ENCODE measurements at regions not wholly inside any gene's neighbourhood (a gene's known extent, or its start where the extent isn't known, plus 50 kb on each side); places are given as distances from the start of the nearest gene placed in this dataset.

GRCh38 chr9:108665521-108666239 lies 190.1 kb downstream of the ACTL7B start:
- Histone ChIP-seq H3K27me3 (ENCODE audit: control insufficient read depth in 3 of 3, insufficient read depth in 3 of 3, low read length in 2 of 3) (no peaks in the 10 kb centered on the region), H3K9ac (ENCODE audit: insufficient read depth in 1 of 2, low read length in 2 of 2) (no peak overlapping the region), H3K9me3 (ENCODE audit: control insufficient read depth in 4 of 4, insufficient read depth in 3 of 4, low read length in 3 of 4) (peaks cover 0 to 4% (median 2%) of the 10 kb centered on the region in 4 donors), H3K27ac (ENCODE audit: low read depth in 1 of 2, low read length in 1 of 2) (no peak overlapping the region), H3K36me3 (ENCODE audit: control insufficient read depth in 4 of 4, insufficient read depth in 4 of 4, low read length in 4 of 4) (no peaks in the 10 kb centered on the region), H3K4me3 (no peak overlapping the region), H3K4me1 (ENCODE audit: control insufficient read depth in 5 of 5, insufficient read depth in 5 of 5, low read length in 5 of 5) (peaks cover 0 to 3% (median 0%) of the 10 kb centered on the region in 5 donors)
- no peak for ATAC-seq (ENCODE audit: insufficient read depth, low FRiP score)
- WGBS, 2 donors = 63 to 79% methylated on average over 4 of the region's 4 CpGs
- no peak for DNase-seq
- no peak for TF ChIP-seq CTCF (IDR thresholded peaks at IDR 0.05; ENCODE audit: control extremely low read depth, extremely low read depth)

GRCh38 chr9:108664309-108665255 lies 191.2 kb downstream of the ACTL7B start:
- peak in 2 of 3 donors; percentile 34 to 67 for DNase-seq
- no peaks in the 10 kb centered on the region for H3K27me3 ChIP-seq (ENCODE audit: control insufficient read depth in 3 of 3, insufficient read depth in 3 of 3, low read length in 2 of 3)
- H3K27ac ChIP-seq (ENCODE audit: low read depth in 1 of 2, low read length in 1 of 2) = no peak overlapping the region
- no peak for TF ChIP-seq CTCF (IDR thresholded peaks at IDR 0.05; ENCODE audit: control extremely low read depth, extremely low read depth)
- 71 to 78% methylated on average over 5 of the region's 5 CpGs for WGBS, 2 donors
- peaks cover 0 to 12% (median 5%) of the 10 kb centered on the region in 4 donors for H3K9me3 ChIP-seq (ENCODE audit: control insufficient read depth in 4 of 4, insufficient read depth in 3 of 4, low read length in 3 of 4)
- H3K36me3 ChIP-seq (ENCODE audit: control insufficient read depth in 4 of 4, insufficient read depth in 4 of 4, low read length in 4 of 4) = no peaks in the 10 kb centered on the region
- no peak overlapping the region for H3K4me3 ChIP-seq
- peaks cover 0 to 3% (median 0%) of the 10 kb centered on the region in 5 donors for H3K4me1 ChIP-seq (ENCODE audit: control insufficient read depth in 5 of 5, insufficient read depth in 5 of 5, low read length in 5 of 5)
- H3K9ac ChIP-seq (ENCODE audit: insufficient read depth in 1 of 2, low read length in 2 of 2) = no peak overlapping the region
- no peak for ATAC-seq (ENCODE audit: insufficient read depth, low FRiP score)

- no peak for DNase-seq
- WGBS, 2 donors = 68 to 85% methylated on average over 2 of the region's 2 CpGs
- H3K4me1 ChIP-seq (ENCODE audit: control insufficient read depth in 5 of 5, insufficient read depth in 5 of 5, low read length in 5 of 5) = peaks cover 0 to 3% (median 0%) of the 10 kb centered on the region in 5 donors
- no peak overlapping the region for H3K9ac ChIP-seq (ENCODE audit: insufficient read depth in 1 of 2, low read length in 2 of 2)
- peaks cover 0 to 15% (median 8%) of the 10 kb centered on the region in 4 donors for H3K9me3 ChIP-seq (ENCODE audit: control insufficient read depth in 4 of 4, insufficient read depth in 3 of 4, low read length in 3 of 4)
- H3K4me3 ChIP-seq = no peak overlapping the region
- no peak for TF ChIP-seq CTCF (IDR thresholded peaks at IDR 0.05; ENCODE audit: control extremely low read depth, extremely low read depth)
- no peak for ATAC-seq (ENCODE audit: insufficient read depth, low FRiP score)
- H3K27ac ChIP-seq (ENCODE audit: low read depth in 1 of 2, low read length in 1 of 2) = no peak overlapping the region
- no peaks in the 10 kb centered on the region for H3K27me3 ChIP-seq (ENCODE audit: control insufficient read depth in 3 of 3, insufficient read depth in 3 of 3, low read length in 2 of 3)
- no peaks in the 10 kb centered on the region for H3K36me3 ChIP-seq (ENCODE audit: control insufficient read depth in 4 of 4, insufficient read depth in 4 of 4, low read length in 4 of 4)
These were observed 192.4 kb downstream of the ACTL7B start for GRCh38 chr9:108663422-108663821.
